Keratinocyte (primary cell): ENCODE measurements at regions not wholly inside any gene's neighbourhood (a gene's known extent, or its start where the extent isn't known, plus 50 kb on each side); places are given as distances from the start of the nearest gene placed in this dataset.

Experiments used
- DNase-seq: peaks from one replicate; pipeline ENCODE4 v3.0.0-alpha.2; 2011; ENCODE audit warnings: low read depth, missing footprints, low spot score
- FAIRE-seq: peaks from 2 replicates; lab custom pipeline; 2011; peaks lifted over from hg19 to GRCh38; lab: Jason Lieb, UNC
- H2AFZ ChIP-seq: 2 replicates; pipeline ENCODE4 v1.6.0; 2012; ENCODE audit warnings: low read length, control low read depth, inconsistent platforms; ENCODE audit not compliant: control insufficient read depth
- H3K27ac ChIP-seq: 2 replicates; pipeline ENCODE4 v1.5.1; 2011; ENCODE audit warnings: low read length; ENCODE audit not compliant: control insufficient read depth, insufficient read depth
- H3K27me3 ChIP-seq: 3 replicates; pipeline ENCODE4 v1.6.0; 2011; ENCODE audit warnings: low read length; ENCODE audit not compliant: control insufficient read depth, insufficient read depth; ENCODE audit errors: extremely low read depth
- H3K36me3 ChIP-seq, 2 experiments: 2 replicates in 1 of 2; 3 replicates in 1 of 2; pipeline ENCODE4 v1.5.1; 2011; ENCODE audit warnings: low read length in 2 of 2, mild to moderate bottlenecking in 1 of 2; ENCODE audit not compliant: control insufficient read depth in 2 of 2, insufficient read depth in 2 of 2; ENCODE audit errors: extremely low read depth in 1 of 2
- H3K4me1 ChIP-seq: 3 replicates; pipeline ENCODE4 v1.5.1; 2011; ENCODE audit warnings: low read length; ENCODE audit not compliant: control insufficient read depth, insufficient read depth; ENCODE audit errors: extremely low read depth
- H3K4me2 ChIP-seq: 3 replicates; pipeline ENCODE4 v1.6.0; 2011; ENCODE audit warnings: low read depth, low read length; ENCODE audit not compliant: control insufficient read depth, insufficient read depth; ENCODE audit errors: extremely low read depth
- H3K4me3 ChIP-seq, 3 experiments: fragments of 200-600 bp in 1 of 3; sonication (generic) in 1 of 3; 2 replicates in 2 of 3; 3 replicates in 1 of 3; pipeline ENCODE4 v1.5.1; 2011 to 2016; ENCODE audit warnings: low read length in 3 of 3, mild to moderate bottlenecking in 3 of 3, control low read depth in 2 of 3, inconsistent platforms in 1 of 3, low read depth in 1 of 3, mixed read lengths in 1 of 3, mixed run types in 1 of 3, moderate library complexity in 1 of 3; ENCODE audit not compliant: control insufficient read depth in 2 of 3, insufficient read depth in 2 of 3; ENCODE audit errors: extremely low read depth in 1 of 3
- H3K79me2 ChIP-seq: 2 replicates; pipeline ENCODE4 v1.6.0; 2012; ENCODE audit warnings: low read length; ENCODE audit not compliant: control insufficient read depth, insufficient read depth
- H3K9ac ChIP-seq: 3 replicates; pipeline ENCODE4 v1.6.0; 2011; ENCODE audit warnings: low read length; ENCODE audit not compliant: control insufficient read depth, insufficient read depth; ENCODE audit errors: extremely low read depth
- H3K9me1 ChIP-seq: 3 replicates; pipeline ENCODE4 v1.6.0; 2011; ENCODE audit warnings: low read length; ENCODE audit not compliant: control insufficient read depth, insufficient read depth; ENCODE audit errors: extremely low read depth
- H3K9me3 ChIP-seq: 2 replicates; pipeline ENCODE4 v1.5.1; 2012; ENCODE audit warnings: low read depth, low read length; ENCODE audit not compliant: control insufficient read depth
- H4K20me1 ChIP-seq: 3 replicates; pipeline ENCODE4 v1.6.0; 2011; ENCODE audit warnings: low read length; ENCODE audit not compliant: control insufficient read depth, insufficient read depth; ENCODE audit errors: extremely low read depth
- CTCF ChIP-seq, 3 experiments: IDR thresholded peaks in 1 of 3; conservative IDR thresholded peaks in 1 of 3; optimal IDR thresholded peaks in 1 of 3; 2 replicates in 2 of 3; 3 replicates in 1 of 3; pipeline versions ENCODE3 to v1.5.1; 2011; ENCODE audit warnings: low read length in 3 of 3, mild to moderate bottlenecking in 3 of 3, moderate library complexity in 2 of 3, control low read depth in 1 of 3, inconsistent platforms in 1 of 3; ENCODE audit not compliant: insufficient read depth in 2 of 3; ENCODE audit errors: extremely low read depth in 1 of 3
- EZH2 ChIP-seq: IDR thresholded peaks from one replicate; pipeline ENCODE4 v1.6.1; 2012; ENCODE audit warnings: inconsistent platforms, mild to moderate bottlenecking, low read length, moderate library complexity
- dilution Hi-C: fragments of 300-500 bp; cut with MboI; formaldehyde crosslinking; loops from one replicate; pipeline ENCODE4 v1.7.0; 2020; ENCODE audit warnings: low sequenced_read_pairs; ENCODE audit not compliant: extremely low pct_ligation_motif_present

- H3K79me2 ChIP-seq, result no peaks in the 10 kb centered on the region
- FAIRE-seq, result no peak
- H3K9ac ChIP-seq, result no peak overlapping the region
- no peak overlapping the region for H3K27ac ChIP-seq
- no peak overlapping the region for H3K4me3 ChIP-seq
- H3K4me1 ChIP-seq, result no peaks in the 10 kb centered on the region
- no peaks in the 10 kb centered on the region for H3K9me1 ChIP-seq
- no peaks in the 10 kb centered on the region for H4K20me1 ChIP-seq
- dilution Hi-C loops, result no loop called here
- no peaks in the 10 kb centered on the region for H3K27me3 ChIP-seq
- no peaks in the 10 kb centered on the region for H3K36me3 ChIP-seq
- DNase-seq, result no peak
- TF ChIP-seq CTCF (optimal IDR thresholded peaks at IDR 0.05 in 1 of 3, IDR thresholded peaks at IDR 0.05 in 1 of 3, conservative IDR thresholded peaks at IDR 0.05 in 1 of 3; ENCODE audit: extremely low read depth in 1 of 3, insufficient read depth in 2 of 3, low read length in 3 of 3), result no peak
- TF ChIP-seq EZH2, result no peak
- H3K9me3 ChIP-seq, result peaks cover 13% of the 10 kb centered on the region
- H3K4me2 ChIP-seq, result no peak overlapping the region
- H2AFZ ChIP-seq, result no peak overlapping the region
These were observed 64.5 kb upstream of the ADAMTS2 start for GRCh38 chr5:179409806-179410205.

GRCh38 chr5:179408611-179409010, 63.4 kb upstream of the ADAMTS2 start:
- Histone ChIP-seq H3K9me3 (peaks cover 15% of the 10 kb centered on the region), H4K20me1 (no peaks in the 10 kb centered on the region), H3K27ac (no peak overlapping the region), H2AFZ (no peak overlapping the region), H3K79me2 (no peaks in the 10 kb centered on the region), H3K4me2 (no peak overlapping the region), H3K27me3 (no peaks in the 10 kb centered on the region), H3K4me3 (no peak overlapping the region), H3K9ac (no peak overlapping the region), H3K4me1 (no peaks in the 10 kb centered on the region), H3K9me1 (no peaks in the 10 kb centered on the region), H3K36me3 (no peaks in the 10 kb centered on the region)
- dilution Hi-C loops, result no loop called here
- FAIRE-seq, result no peak
- TF ChIP-seq CTCF (optimal IDR thresholded peaks at IDR 0.05 in 1 of 3, IDR thresholded peaks at IDR 0.05 in 1 of 3, conservative IDR thresholded peaks at IDR 0.05 in 1 of 3; ENCODE audit: extremely low read depth in 1 of 3, insufficient read depth in 2 of 3, low read length in 3 of 3) (no peak), EZH2 (no peak)
- no peak for DNase-seq
